ENCODE measurements at regions not wholly inside any gene's neighbourhood (a gene's known extent, or its start where the extent isn't known, plus 50 kb on each side); places are given as distances from the start of the nearest gene placed in this dataset.
A peak's percentile ranks its signal among the peaks of the same experiment; 100 is the strongest.

DNA sequence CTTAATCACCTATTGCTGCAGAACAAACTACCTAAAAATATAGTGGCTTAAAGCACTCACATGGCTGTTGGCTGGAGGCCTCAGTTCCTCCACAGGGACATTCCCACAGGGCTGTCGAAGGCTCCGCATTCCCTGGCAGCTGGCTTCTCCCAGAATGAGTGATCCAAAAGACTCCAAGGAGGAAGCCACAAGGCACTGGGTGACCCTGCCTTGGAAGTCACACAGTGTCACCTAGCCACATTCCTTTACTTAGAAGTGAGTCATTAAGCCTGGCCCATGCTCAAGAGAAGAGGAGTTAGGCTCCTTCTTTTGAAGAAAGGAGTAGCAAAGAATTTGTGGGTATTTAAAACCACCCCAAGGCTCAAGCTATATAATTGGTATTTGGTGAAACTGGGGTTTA is 63.9 kb upstream of the MAP1LC3B2 start:
- no peaks in the 10 kb centered on the region for H3K27me3 ChIP-seq (ENCODE audit: control insufficient read depth in 3 of 3, insufficient read depth in 3 of 3, low read length in 2 of 3)
- H3K36me3 ChIP-seq (ENCODE audit: control insufficient read depth in 4 of 4, insufficient read depth in 4 of 4, low read length in 4 of 4), result no peaks in the 10 kb centered on the region
- TF ChIP-seq, protein P1, sequence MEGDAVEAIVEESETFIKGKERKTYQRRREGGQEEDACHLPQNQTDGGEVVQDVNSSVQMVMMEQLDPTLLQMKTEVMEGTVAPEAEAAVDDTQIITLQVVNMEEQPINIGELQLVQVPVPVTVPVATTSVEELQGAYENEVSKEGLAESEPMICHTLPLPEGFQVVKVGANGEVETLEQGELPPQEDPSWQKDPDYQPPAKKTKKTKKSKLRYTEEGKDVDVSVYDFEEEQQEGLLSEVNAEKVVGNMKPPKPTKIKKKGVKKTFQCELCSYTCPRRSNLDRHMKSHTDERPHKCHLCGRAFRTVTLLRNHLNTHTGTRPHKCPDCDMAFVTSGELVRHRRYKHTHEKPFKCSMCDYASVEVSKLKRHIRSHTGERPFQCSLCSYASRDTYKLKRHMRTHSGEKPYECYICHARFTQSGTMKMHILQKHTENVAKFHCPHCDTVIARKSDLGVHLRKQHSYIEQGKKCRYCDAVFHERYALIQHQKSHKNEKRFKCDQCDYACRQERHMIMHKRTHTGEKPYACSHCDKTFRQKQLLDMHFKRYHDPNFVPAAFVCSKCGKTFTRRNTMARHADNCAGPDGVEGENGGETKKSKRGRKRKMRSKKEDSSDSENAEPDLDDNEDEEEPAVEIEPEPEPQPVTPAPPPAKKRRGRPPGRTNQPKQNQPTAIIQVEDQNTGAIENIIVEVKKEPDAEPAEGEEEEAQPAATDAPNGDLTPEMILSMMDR (IDR thresholded peaks at IDR 0.05; ENCODE audit: control extremely low read depth, extremely low read depth), result no peak
- H3K4me1 ChIP-seq (ENCODE audit: control insufficient read depth in 5 of 5, insufficient read depth in 5 of 5, low read length in 5 of 5), result no peaks in the 10 kb centered on the region
- no peak for DNase-seq
- 66 to 76% methylated on average over 2 of the region's 2 CpGs for WGBS, 2 donors
- H3K4me3 ChIP-seq, result no peak overlapping the region
- H3K9ac ChIP-seq (ENCODE audit: insufficient read depth in 1 of 2, low read length in 2 of 2), result no peak overlapping the region
- H3K27ac ChIP-seq (ENCODE audit: low read depth in 1 of 2, low read length in 1 of 2), result no peak overlapping the region
- peak; percentile 58 for ATAC-seq (ENCODE audit: insufficient read depth, low FRiP score)
- peaks cover 0 to 2% (median 0%) of the 10 kb centered on the region in 4 donors for H3K9me3 ChIP-seq (ENCODE audit: control insufficient read depth in 4 of 4, insufficient read depth in 3 of 4, low read length in 3 of 4)

DNA sequence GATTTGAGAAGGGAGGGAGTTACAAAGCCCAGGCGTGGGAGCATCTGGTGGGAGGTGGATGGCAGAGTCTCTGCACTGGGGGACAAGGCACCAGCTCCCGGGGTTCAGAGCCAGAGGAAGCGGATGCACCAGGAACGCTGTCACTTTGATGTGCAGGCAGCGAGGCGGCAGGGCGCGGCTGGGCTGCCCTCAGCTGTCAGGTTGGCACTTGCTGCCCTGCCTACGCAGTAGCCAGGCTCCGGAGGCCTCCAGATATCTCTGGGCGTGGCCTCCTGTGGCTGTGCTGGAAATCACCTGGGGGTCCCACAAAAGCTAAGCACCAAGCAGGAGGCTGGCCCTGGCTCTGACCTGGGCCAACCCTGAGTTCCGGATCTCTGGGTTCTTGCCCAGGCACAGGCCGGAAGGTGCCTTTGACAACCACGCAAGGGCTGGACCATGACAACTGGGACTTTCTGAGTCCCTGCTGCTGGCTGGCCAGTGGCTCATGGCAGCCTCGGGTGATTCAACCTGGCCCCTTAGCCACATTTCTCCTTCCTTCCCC is 62.1 kb upstream of the MAP1LC3B2 start:
- Histone ChIP-seq H3K36me3 (ENCODE audit: control insufficient read depth in 4 of 4, insufficient read depth in 4 of 4, low read length in 4 of 4) (no peaks in the 10 kb centered on the region), H3K4me3 (no peak overlapping the region), H3K9ac (ENCODE audit: insufficient read depth in 1 of 2, low read length in 2 of 2) (no peak overlapping the region), H3K9me3 (ENCODE audit: control insufficient read depth in 4 of 4, insufficient read depth in 3 of 4, low read length in 3 of 4) (peaks cover 0 to 2% (median 0%) of the 10 kb centered on the region in 4 donors), H3K27me3 (ENCODE audit: control insufficient read depth in 3 of 3, insufficient read depth in 3 of 3, low read length in 2 of 3) (no peaks in the 10 kb centered on the region), H3K27ac (ENCODE audit: low read depth in 1 of 2, low read length in 1 of 2) (no peak overlapping the region), H3K4me1 (ENCODE audit: control insufficient read depth in 5 of 5, insufficient read depth in 5 of 5, low read length in 5 of 5) (no peaks in the 10 kb centered on the region)
- DNase-seq, result no peak
- WGBS, 2 donors, result 90 to 91% methylated on average over 14 to 15 of the region's 15 CpGs
- TF ChIP-seq, protein P1 (IDR thresholded peaks at IDR 0.05; ENCODE audit: control extremely low read depth, extremely low read depth), result no peak
- ATAC-seq (ENCODE audit: insufficient read depth, low FRiP score), result no peak

DNA sequence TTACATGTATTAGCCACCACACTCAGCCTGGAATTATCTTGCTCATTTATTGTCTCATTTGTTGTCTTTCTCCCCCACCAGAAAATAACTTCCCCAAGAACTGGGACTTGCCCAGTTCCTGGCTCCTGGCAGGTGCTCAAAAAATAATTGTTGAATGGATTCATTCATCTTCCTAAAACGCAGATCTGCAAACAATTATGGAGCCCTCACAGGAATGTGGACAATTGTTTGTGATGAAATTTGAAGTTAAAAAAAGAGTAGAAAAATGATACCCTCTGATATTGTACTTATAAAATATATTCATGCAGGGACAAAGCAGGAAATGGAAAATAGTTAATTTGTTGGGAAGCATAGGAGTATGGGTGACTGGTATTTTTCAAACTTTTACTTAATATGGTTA is 60.7 kb upstream of the MAP1LC3B2 start:
- H3K27me3 ChIP-seq (ENCODE audit: control insufficient read depth in 3 of 3, insufficient read depth in 3 of 3, low read length in 2 of 3), result no peaks in the 10 kb centered on the region
- H3K9ac ChIP-seq (ENCODE audit: insufficient read depth in 1 of 2, low read length in 2 of 2), result no peak overlapping the region
- H3K4me1 ChIP-seq (ENCODE audit: control insufficient read depth in 5 of 5, insufficient read depth in 5 of 5, low read length in 5 of 5), result no peaks in the 10 kb centered on the region
- ATAC-seq (ENCODE audit: insufficient read depth, low FRiP score) (no peak), DNase-seq (no peak)
- TF ChIP-seq, protein P1 (IDR thresholded peaks at IDR 0.05; ENCODE audit: control extremely low read depth, extremely low read depth), result no peak
- no peak overlapping the region for H3K4me3 ChIP-seq
- WGBS, 2 donors, result 60 to 77% methylated on average over 1 of the region's 1 CpG
- no peak overlapping the region for H3K27ac ChIP-seq (ENCODE audit: low read depth in 1 of 2, low read length in 1 of 2)
- no peaks in the 10 kb centered on the region for H3K36me3 ChIP-seq (ENCODE audit: control insufficient read depth in 4 of 4, insufficient read depth in 4 of 4, low read length in 4 of 4)
- no peaks in the 10 kb centered on the region for H3K9me3 ChIP-seq (ENCODE audit: control insufficient read depth in 4 of 4, insufficient read depth in 3 of 4, low read length in 3 of 4)

DNA sequence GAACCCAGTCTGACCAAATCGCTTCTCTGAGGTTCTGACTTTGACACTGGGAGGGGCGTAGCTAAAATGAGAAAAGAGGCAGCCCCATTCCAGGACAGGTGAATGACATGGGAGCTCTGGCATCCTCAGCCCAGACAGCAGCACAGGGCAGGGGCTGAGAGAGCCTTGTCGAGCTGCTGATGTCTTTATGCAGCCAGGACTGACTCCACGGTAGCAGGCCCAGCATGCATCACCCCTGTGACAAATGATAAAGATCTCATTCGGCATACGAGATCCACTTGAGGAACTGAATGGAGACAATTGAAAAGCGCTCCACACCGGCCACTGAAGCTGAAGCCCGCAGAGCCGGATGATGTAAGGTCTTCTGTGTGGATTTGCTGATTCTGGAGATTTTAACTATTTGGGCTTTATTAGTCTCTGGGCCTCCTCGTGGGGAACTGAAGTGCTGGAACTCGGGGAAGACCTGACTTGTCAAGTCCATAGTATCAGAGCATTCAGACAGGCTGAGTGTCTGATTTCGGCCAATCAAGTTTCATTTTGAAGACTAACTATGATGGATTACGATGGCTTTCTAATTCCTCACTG is 56.9 kb upstream of the MAP1LC3B2 start:
- Histone ChIP-seq H3K27me3 (ENCODE audit: control insufficient read depth in 3 of 3, insufficient read depth in 3 of 3, low read length in 2 of 3) (no peaks in the 10 kb centered on the region), H3K9me3 (ENCODE audit: control insufficient read depth in 4 of 4, insufficient read depth in 3 of 4, low read length in 3 of 4) (no peaks in the 10 kb centered on the region), H3K27ac (ENCODE audit: low read depth in 1 of 2, low read length in 1 of 2) (no peak overlapping the region), H3K9ac (ENCODE audit: insufficient read depth in 1 of 2, low read length in 2 of 2) (no peak overlapping the region), H3K36me3 (ENCODE audit: control insufficient read depth in 4 of 4, insufficient read depth in 4 of 4, low read length in 4 of 4) (no peaks in the 10 kb centered on the region), H3K4me1 (ENCODE audit: control insufficient read depth in 5 of 5, insufficient read depth in 5 of 5, low read length in 5 of 5) (no peaks in the 10 kb centered on the region), H3K4me3 (no peak overlapping the region)
- DNase-seq (no peak), ATAC-seq (ENCODE audit: insufficient read depth, low FRiP score) (no peak)
- 74 to 83% methylated on average over 14 of the region's 14 CpGs for WGBS, 2 donors
- TF ChIP-seq, protein P1 (IDR thresholded peaks at IDR 0.05; ENCODE audit: control extremely low read depth, extremely low read depth), result no peak

Measured in lung (tissue), 11 donors.